HL-60/S4 treated with phorbol 12-myristate 13-acetate at 8.2 ng/mL for 4 days and 3 days (cell line): ENCODE measurements at regions not wholly inside any gene's neighbourhood (a gene's known extent, or its start where the extent isn't known, plus 50 kb on each side); places are given as distances from the start of the nearest gene placed in this dataset.

Source experiments
- in situ Hi-C: fragments of 300-500 bp; cut with MboI; formaldehyde crosslinking; loops from 2 replicates; pipeline ENCODE4 v1.15.0; 2022; ENCODE audit warnings: low sequenced_read_pairs

- in situ Hi-C loops, result no loop called here
These were observed 313.7 kb downstream of the SEC14L1 start for GRCh38 chr17:77454242-77455095.

GRCh38 chr17:77455111-77455890 is 314.5 kb downstream of the SEC14L1 start:
- in situ Hi-C loops, result no loop called here

- in situ Hi-C loops, result no loop called here
These were observed 315.1 kb downstream of the SEC14L1 start for GRCh38 chr17:77455891-77456260.

GRCh38 chr17:77456271-77456950 is 315.6 kb downstream of the SEC14L1 start:
- in situ Hi-C loops, result no loop called here

GRCh38 chr17:77456951-77457548 is 316.3 kb downstream of the SEC14L1 start:
- in situ Hi-C loops, result no loop called here

- in situ Hi-C loops, result no loop called here
These were observed 316.9 kb downstream of the SEC14L1 start for GRCh38 chr17:77457572-77458201.

- in situ Hi-C loops, result no loop called here
These were observed 317.6 kb downstream of the SEC14L1 start for GRCh38 chr17:77458202-77459017.

GRCh38 chr17:77459018-77459755 is 318.4 kb downstream of the SEC14L1 start:
- in situ Hi-C loops, result no loop called here

GRCh38 chr17:77460514-77461046 is 319.8 kb downstream of the SEC14L1 start:
- in situ Hi-C loops, result no loop called here

GRCh38 chr17:77461277-77462057 is 320.7 kb downstream of the SEC14L1 start:
- in situ Hi-C loops, result no loop called here

GRCh38 chr17:77462090-77462489 is 321.3 kb downstream of the SEC14L1 start:
- in situ Hi-C loops, result no loop called here

GRCh38 chr17:77462553-77463497 is 322.1 kb downstream of the SEC14L1 start:
- in situ Hi-C loops, result no loop called here

GRCh38 chr17:77464988-77465357 is 324.2 kb downstream of the SEC14L1 start:
- in situ Hi-C loops, result no loop called here

- in situ Hi-C loops, result no loop called here
These were observed 324.7 kb downstream of the SEC14L1 start for GRCh38 chr17:77465358-77466041.

- in situ Hi-C loops, result no loop called here
These were observed 325.4 kb downstream of the SEC14L1 start for GRCh38 chr17:77466140-77466539.

- in situ Hi-C loops, result no loop called here
These were observed 325.9 kb downstream of the SEC14L1 start for GRCh38 chr17:77466596-77467223.
